CD4-positive, alpha-beta T cell treated with Interleukin-17A for 1 hour (primary cell): ENCODE measurements at regions not wholly inside any gene's neighbourhood (a gene's known extent, or its start where the extent isn't known, plus 50 kb on each side); places are given as distances from the start of the nearest gene placed in this dataset.
A peak's percentile ranks its signal among the peaks of the same experiment; 100 is the strongest.
"Not testable (repeated sequence)": the region's sequence is repeated elsewhere in the genome, so short reads cannot be mapped to it uniquely, and the experiment has no call there.

Experiments used
- DNase-seq: peaks from one replicate; pipeline ENCODE4 v3.0.0-alpha.2; 2020

- no peak for DNase-seq
Measured at GRCh38 chr4:115279330-115279729, 165.9 kb upstream of the NDST4 start.

DNA sequence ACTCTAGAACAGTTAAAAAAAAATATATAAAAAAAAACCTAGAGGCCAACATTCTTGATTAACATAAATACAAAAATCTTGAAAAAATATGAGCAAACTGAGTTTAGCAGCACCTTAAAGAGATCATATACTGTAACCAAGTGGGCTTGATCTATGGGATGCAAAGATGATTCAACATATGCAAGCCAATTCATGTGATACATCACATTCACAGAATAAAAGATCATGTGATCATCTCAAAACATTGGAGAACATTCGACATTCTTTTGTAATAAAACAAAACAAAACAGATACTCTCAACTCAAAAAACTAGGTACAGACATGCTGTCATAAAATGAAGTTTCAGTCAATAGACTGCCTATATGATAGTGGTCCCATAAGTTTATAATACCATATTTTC is 165.4 kb upstream of the NDST4 start:
- no peak for DNase-seq

- no peak for DNase-seq
Measured at GRCh38 chr4:115275615-115276014, 162.2 kb upstream of the NDST4 start.

DNA sequence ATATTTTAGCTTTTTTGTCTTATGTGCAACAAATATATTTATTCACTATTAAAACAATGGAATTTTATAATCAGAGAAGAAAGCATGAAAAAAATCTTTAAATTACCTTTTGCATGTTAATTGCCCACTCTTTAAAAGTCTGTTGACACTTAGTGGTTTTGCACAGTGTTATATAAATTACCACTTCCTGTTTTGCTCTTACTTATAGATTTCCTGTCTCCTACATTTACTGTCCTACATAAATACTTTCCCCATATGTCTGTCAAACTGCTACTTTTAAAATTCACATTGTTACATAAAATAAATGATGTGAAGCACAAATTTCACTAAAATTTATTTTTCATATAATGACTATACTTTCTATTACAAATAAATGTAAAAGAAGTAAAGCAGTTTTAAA is 161.1 kb upstream of the NDST4 start:
- peak; percentile 27 for DNase-seq

DNA sequence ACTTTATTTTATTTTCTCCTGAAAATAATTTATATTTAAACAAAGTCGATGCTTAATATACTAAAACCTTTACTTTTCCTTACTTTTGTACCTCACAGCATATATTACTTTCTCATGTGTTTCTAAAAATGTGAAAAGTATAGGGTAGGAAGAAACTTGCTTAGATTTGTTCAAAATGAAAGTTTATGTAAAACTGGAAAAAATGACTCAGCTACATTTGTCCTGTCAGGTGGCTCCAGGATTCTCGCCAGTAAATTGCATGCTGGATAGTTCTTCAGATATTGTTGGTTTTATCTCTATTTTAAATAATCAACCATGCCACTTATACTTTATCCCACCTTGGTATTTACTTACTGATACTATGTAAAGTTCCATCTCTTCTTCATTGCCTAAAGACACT is 159.2 kb upstream of the NDST4 start:
- no peak for DNase-seq

GRCh38 chr4:115272185-115272584 is 158.8 kb upstream of the NDST4 start:
- no peak for DNase-seq

DNA sequence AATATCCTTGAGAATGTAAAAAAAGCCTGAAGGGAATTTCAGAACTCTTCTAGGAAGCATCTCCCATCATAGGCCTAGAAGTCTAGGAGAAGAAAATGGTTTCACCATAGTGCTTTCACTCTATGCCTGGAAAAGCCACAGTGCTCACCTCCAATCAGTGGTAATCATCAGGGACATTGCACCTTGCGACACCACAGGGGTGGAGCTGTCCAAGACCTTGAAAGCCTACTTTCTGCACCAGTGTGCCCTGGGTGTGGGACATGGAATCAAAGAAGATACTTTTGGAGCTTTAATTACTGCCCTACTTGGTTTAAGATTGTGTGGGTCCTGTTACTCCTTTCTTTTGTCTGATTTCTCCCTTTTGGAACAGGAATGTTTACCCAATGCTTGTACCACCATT is 146.8 kb upstream of the NDST4 start:
- DNase-seq: no peak

DNA sequence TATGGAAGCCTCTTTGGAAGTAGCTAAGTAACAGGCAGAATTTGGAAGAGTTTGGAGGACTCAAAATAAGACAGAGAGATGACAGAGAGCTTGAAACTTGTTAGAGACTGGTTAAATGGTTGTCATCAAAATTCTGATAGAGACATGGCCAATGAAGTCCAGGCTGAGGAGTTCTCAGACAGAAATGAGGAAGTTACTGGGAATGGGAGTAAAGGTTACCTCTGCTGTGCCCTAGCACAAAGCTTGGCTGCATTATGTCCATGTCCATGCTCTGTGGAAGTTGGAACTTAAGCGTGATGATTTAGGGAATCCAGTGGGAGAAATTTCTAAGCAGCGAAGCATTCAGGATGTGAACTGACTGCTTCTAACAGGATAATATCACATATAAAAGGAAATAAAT is 146.2 kb upstream of the NDST4 start:
- DNase-seq: no peak

DNA sequence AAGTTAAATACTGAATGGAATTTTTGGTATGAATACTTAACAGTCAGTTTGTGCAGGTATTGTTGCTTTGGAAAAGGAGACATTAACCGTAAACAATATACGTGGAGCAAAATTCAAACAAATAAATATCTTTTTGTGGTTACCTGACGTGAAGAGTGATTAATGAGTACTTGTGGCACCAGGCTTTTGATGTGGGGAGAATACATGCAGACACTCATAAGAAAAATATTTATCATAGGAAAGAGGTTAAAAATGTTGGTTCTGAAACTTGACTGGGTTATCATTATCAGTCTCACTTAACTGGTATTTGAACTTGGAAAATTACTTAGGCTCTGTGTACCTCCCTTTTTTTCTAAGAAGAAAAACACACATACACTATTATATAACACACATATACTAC is 136.4 kb upstream of the NDST4 start:
- DNase-seq: no peak

GRCh38 chr4:115234405-115235093 is 121.1 kb upstream of the NDST4 start:
- peak; percentile 14 for DNase-seq

DNA sequence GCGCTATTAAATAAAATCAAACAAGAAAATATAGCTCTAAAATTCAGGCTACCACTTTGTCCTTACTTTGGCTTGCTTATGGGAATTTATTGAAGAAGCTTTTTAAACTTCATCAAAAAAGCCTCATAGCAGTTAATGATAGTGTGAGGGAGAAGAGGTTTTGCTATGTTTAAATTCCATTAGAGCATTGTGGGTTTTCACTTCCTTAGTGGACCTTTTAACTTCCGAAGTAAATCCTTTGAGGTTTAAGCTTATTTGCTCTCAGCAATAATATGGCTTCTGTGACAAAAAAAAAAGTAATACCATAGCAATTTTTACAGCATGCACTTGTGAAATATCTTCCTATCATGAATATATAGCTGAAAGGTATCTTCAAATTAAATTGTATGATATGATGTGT is 120.2 kb upstream of the NDST4 start:
- DNase-seq: no peak

DNA sequence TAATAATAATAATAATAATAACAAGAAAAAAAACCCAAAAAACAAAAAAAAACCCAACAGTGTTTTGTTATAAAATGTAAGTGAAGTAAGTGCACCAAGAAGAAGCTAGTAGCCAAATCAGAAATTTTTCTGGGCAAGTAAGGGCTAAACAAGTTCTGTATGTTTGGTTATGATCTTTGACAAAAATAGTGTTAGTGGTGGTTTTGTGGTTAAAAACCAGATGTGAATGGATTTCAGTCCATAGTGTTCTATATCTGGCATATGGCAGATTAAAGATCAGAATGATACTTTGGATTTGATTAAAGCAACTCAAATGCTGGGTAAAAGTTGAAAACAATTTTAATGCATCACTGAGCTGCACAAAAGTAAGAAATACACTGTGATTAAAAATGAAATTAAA is 116.5 kb upstream of the NDST4 start:
- DNase-seq: no peak

- DNase-seq: no peak
Measured at GRCh38 chr4:115228851-115229250, 115.4 kb upstream of the NDST4 start.

DNA sequence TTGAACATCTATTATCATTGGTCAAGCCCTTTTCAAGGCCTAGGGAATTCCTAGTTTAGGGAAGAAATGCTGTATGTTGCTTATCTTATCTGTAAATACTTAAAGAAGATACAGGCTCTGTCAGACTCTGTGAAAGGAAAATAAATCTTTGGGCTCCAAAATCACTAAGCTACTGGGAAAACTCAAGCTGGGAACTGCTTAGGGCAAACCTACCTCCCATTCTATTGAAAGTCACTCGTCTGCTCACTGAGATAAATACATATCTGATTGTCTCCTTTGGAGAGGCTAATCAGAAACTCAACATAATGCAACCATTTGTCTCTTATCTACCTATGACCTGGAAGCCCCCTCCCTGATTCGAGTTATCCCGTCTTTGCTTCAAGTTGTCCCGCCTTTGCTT is 108.6 kb upstream of the NDST4 start:
- no peak for DNase-seq

DNA sequence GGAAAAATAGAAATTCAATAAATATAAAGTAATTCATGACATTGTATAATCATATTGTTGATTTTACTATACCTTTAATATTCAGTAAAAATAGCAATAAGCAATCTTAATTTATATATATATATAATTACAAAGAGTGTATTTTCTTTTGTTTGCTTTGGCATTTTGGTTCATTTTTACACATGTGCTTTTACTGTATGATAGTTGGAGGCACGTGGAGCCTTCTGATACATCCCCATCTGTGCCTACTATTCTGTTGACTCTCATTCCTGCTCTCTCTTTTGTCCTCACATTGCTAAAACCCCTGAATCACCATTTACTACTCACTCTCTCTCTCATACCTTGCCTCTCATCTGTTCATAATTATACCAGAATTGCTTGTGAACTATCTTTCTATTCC is 106.4 kb upstream of the NDST4 start:
- DNase-seq: no peak

GRCh38 chr4:115219315-115219860 is 106.0 kb upstream of the NDST4 start:
- DNase-seq: no peak

- DNase-seq: no peak
Measured at GRCh38 chr4:115215935-115216334, 102.5 kb upstream of the NDST4 start.

GRCh38 chr4:115213716-115214115 is 100.3 kb upstream of the NDST4 start:
- DNase-seq: no peak

- DNase-seq: no peak
Measured at GRCh38 chr4:115201042-115201330, 87.6 kb upstream of the NDST4 start.

GRCh38 chr4:115200201-115201041 is 87.0 kb upstream of the NDST4 start:
- not testable (repeated sequence) for DNase-seq

DNA sequence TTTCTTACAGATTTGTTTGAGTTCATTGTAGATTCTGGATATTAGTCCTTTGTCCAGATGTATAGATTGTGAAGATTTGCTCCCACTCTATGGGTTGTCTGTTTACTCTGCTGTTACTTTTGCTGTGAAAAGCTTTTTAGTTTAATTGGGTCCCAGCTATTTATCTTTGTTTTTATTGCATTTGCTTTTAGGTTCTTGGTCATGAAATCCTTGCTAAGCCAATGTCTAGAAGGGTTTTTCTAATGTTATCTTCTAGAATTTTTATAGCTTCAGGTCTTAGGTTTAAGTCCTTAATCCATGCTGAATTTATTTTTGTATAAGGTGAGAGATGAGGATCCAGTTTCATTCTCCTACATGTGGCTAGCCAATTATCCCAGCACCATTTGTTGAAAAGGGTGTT is 81.2 kb upstream of the NDST4 start:
- DNase-seq: not testable (repeated sequence)

- DNase-seq: no peak
Measured at GRCh38 chr4:115190529-115190928, 77.1 kb upstream of the NDST4 start.

DNA sequence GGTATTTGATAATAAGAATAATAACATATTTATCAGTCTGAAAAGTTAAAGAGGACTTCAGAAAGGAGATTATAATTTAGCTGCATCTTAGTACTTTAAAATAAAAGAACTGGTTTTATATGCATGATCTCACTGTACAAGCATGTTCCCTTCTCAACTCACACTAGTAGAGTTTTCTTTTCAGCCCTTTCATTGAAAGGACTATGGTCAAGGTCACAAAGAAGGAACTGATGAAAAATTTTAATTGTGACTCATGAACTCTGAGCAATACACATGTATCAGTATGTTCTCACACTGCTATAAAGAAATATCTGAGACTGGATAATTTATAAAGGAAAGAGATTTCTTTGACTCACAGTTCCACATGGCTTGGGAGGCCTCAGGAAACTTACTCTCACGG is 73.7 kb upstream of the NDST4 start:
- DNase-seq: no peak

GRCh38 chr4:115179438-115180062 is 66.1 kb upstream of the NDST4 start:
- not testable (repeated sequence) for DNase-seq
